GM19452 (cell line): ENCODE measurements at regions not wholly inside any gene's neighbourhood (a gene's known extent, or its start where the extent isn't known, plus 50 kb on each side); places are given as distances from the start of the nearest gene placed in this dataset.

Source experiments
- ATAC-seq: cut with Tn5 transposase; IDR thresholded peaks from one replicate; pipeline ENCODE4 v1.9.1; 2021; ENCODE audit not compliant: unreplicated experiment

DNA sequence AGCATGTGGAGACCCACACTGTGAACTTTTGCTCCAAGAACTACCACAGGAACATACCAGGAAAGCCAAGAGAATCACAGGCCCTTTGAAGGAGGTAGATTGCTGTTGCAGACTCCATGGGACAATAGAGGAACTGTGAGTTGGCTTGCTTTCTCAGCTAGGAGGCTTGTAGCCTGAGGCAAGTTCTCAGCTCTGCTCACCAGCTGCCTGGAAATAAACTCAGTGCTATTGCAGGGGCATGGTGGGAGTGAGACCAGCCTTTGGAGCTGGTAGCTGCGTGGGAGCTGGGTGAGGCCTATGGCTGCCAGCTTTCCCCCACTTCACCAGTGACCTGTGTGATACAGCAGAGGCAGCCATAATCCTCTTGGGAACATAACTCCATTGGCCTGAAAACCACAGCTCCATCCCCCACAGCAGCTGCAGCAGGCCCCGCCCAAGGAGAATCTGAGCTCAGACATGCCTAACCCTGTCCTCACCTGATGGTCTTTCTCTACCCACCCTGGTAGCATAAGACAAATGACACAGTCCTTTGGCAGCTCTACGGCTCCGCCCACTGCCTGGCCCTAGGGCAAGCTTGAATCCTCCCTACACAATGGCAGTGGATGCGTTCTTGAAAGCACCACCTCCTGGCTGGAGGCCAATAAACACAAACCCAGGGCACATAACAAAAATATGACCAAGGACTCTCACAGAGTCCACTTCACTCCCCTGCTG is 389.5 kb downstream of the KIF4B start:
- ATAC-seq, result no peak

DNA sequence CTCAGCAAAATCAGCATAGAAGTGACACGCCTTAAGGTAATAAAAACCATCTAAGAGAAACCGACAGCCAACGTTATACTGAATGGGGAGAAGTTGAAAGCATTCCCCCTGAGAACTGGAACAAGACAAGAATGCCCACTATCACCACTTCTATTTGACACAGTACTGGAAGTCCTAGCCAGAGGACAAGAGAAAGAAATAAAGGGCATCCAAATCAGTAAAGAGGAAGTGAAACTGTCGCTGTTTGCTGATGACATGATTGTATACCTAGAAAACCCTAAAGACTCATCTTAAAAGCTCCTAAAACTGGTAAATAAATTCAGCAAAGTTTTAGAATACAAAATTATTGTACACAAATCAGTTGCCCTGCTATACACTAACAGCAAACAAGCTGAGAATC is 393.3 kb downstream of the KIF4B start:
- no peak for ATAC-seq

DNA sequence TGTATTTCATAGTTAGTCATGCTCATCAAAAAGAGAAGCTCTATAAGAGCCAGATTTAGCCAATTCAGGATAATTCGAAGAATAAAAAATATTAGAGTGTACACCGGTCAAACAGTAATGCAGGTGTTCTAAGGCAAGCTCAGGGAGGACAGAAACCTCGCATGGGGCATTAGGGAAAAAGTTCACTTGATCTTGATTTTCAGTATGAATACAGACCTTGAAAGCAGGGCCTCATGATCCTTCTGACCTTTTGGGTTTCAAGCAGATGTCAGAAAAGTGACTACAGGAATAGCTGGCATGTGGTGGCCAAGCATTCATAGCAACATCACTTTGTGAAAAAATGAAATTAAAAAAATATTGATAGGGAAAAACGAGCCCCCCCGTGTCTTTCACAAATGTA is 394.9 kb downstream of the KIF4B start:
- no peak for ATAC-seq

DNA sequence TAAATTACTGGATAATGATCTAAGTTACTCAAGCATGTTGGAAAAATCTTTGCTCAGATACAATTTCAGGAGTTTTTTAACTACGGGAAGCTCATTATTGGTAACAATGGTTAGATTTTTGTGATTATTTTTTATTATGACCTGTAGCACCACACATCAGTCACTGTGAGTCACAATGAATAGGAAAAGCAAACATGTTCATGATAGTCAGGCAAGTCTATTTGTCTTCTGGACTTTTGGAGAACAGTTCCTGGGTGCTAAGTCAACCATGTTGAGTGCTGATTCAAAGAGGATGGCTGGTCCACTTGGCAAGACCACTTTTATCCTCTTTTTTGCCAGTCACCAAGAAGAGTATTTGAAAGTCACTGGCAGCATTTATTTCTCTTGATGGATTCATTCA is 403.2 kb downstream of the KIF4B start:
- ATAC-seq, result no peak

DNA sequence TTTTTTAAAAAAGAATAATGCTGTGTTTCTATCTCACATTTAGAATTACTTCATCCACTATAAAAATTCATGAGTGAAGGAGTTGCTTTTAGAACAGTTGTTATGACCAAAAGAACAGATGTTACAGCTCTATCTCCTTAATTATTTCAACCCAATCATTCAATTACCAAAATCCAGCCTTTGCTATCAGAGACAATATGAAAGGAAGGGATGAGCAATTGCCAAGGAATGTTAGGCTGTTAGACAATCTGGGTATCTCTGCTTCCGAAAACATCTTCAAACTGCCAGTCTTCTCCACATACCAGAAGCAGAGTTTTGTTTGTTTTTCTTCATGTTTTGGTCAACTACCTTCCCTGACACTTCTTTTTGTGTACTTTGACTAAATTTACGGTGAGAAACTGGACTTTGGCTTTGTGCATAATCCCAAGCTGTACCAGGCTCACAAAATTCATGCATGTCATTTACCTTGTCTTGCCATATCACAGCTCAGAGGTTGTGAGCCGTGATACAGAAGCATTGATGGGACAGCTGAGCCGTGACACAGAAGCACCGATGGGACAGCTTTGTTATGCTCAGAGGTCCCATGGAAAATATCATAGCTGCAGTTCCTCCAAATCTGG is 405.5 kb downstream of the KIF4B start:
- ATAC-seq, result no peak

DNA sequence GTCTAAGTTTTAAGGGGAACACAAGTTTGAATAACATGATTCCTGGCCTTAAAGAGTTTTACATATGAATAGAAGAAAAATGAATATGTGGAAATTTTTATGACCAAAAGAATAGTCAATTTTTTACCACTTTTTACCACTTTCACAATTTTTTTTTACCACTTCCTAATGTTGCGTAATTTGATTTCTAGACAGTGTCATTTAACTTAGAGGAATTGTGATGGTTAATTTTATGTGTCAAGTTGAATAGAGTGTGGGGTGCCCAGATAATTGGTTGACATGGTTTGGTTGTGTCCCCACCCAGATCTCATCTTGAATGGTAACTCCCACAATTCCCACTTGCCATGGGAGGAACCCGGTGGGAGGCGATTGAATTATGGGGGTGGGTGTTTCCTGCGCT is 416.6 kb downstream of the KIF4B start:
- no peak for ATAC-seq

DNA sequence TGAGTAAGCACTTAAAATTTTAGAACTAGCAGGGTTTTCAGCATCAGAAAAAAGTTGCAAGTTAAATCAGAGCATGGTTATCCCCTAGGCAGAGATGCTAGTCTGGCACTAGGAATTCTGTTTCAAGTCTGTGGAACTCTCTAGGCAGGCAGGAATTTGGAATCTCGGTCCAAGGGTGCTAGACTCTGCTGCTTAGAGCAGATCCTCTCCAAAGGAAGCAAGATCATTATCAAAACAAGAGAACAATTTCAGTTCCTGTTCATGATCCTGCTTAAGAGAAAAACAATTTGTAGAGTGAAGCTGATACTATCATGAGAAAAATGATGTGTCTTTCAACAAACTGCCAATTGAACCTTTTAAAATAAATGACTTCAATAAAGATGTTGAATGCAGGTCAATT is 420.7 kb downstream of the KIF4B start:
- no peak for ATAC-seq

DNA sequence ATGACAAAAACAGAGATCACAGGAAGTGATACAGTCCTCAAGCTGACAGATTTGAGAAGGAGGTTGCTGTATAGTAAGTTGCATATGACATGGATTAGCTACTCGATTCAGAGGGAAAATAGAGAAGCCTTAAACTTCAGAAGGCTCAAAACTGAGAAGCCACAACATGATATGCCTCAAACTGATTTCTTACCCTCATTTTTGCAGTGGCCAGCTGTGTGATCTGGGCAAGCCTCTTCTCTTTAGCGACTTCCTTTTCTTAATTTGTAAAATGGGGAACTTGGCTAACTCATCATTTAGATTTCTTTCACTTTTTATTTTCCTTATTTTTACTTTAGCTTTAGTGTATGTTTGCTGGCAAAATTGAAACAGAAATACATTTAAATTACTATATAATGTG is 421.1 kb downstream of the KIF4B start:
- no peak for ATAC-seq

DNA sequence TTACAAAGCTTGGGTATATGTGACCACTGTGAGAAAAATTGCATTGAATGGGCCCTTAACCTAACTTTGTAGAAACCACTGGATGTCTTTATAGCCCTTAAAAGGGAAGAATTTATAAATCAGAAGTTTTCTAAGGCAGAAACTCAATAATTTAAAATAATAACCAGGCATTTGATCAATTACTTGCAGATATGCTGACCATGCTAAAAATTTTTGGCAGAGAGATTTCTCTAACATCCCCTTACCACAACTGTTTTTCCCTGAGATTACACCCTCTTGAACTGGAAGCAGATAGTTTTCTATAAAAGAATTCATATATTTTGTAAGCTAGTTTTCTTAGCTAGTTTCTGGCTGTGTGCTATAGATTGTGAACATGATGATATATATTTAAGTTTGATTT is 428.3 kb downstream of the KIF4B start:
- ATAC-seq, result no peak

DNA sequence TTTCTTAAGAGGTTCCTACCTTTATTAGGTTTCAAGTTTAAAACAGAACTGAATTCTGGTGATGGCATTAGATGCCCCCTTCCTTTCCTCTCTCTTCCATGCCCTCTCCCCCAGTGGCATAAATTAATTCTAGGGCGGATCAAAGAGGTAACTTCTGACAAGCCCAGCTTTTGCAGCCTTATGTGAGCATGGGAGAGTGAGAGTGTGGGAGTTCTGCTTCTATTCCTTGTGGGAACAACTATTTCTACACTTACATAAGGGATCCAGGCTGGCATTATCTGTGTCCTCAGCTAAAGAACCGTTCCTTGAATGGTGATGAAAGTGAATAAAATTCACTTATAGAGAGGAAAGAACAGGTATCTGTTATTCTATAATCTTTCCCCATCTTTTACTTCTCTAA is 437.6 kb downstream of the KIF4B start:
- no peak for ATAC-seq

DNA sequence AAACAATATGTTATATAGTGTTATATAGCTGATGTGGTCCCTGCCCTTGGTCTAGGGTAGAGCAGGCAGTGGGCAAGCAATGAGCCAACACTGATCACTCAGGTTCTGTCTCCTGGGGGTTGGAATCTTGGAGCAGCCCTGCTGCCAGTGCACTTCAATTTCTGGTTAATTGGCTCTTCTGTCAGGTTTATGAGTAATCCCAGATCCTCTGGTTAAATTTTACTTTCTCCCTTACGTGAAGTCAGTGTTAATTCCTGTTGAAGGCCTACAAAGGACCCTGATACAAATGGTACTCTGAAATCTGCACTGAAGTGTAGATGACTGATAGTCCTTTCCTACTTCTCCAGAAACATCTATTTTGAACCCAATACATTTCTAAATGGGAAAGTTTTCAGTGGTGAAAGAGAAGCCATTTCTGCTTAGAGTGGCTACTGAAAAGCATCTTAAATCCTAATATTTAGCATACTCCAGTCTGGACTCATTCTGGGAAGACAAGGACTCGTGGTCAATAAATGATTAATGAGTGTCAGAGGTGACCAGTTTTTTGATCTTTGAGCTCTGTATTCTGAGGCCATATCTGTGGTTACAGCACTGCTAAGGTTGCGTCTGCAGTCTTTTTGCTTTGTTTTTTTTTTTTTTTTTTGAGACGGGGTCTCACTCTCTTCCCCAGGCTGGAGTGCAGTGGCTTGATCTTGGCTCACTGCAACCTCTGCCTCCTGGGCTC is 442.4 kb downstream of the KIF4B start:
- ATAC-seq, result no peak

DNA sequence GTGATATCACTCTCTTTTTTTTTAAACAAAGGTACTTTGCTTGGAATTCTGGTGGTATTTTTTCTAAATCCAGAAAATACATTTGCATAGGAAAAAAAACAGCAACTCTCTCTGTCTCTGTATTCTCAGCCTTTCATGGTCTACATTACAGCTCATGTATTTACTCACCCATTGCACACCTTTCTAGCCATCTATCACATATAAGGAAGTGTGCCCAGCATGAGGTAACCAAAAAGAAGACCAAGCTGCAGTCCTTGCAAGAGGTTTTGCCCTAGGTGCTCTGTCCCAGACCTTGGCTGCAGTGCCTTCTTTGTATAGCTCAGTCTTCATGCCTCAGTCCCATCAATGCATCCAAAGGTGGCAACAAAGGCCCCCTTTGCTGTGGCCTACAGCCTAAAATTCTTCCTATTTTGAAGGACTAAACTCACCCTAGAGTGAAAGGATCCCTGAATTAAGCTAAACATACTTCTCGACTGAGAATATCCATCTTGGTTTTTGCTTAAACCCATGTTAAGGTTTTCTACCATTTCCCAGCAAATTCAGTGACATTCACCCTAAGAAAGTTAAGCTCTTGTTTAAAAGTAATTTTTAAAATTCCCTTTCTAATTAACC is 446.4 kb downstream of the KIF4B start:
- ATAC-seq, result no peak

DNA sequence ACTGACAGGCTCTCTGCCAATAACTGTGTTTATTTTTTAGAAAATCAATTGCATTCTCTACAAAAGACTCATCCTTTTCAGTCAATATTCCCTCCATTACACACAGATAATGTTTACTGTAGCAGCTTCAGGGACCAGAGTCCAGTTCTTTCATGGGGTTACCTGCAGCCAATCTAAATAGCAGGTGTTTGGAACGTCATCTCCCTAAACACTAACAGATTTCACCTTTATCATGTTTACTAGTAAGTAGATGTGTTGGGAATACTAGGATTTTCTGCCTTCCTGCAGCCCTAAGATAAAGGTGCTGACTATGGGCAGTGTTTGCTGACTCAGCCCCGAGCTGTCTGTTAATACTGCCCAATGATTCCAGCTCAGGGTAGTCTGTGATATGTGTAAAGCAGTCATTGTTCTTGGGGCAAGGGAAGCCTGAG is 447.0 kb downstream of the KIF4B start:
- ATAC-seq, result no peak

DNA sequence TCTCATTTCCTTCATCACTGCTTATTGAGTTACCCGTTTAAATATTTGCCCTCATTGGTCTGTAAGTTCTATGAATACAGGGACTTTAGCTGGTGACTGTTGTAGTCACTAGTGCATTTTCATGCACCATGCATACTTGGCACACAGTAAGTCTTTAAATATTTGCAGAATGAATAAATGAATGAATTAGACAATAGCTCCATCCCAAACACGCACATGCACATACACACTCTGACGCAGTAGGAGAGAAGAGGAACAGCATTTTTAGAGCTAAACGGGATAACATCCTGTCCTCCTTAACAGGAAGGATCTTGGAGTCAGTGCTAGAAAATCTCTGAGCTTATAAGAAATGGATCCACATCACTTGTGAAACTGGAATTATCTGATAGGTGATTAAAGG is 447.7 kb downstream of the KIF4B start:
- no peak for ATAC-seq

DNA sequence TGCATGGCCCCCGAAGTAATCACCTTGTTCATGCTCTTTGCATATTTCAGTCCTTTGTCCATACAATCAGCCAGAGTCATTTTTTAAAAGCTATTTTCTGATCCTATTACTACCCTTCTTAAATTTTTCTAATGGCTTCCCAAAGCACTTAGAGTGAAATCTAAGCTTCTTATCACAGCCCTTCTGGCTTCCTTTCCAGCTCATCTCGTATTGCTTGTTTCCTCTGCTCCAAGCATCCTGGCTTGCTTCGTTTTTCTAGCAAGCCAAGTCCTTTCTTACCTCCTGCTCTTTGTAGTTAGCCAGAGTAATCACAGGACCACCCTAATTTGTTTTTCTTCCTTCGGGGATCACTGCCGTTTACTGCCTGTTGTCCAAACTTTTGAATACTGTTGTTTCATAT is 453.3 kb downstream of the KIF4B start:
- no peak for ATAC-seq

DNA sequence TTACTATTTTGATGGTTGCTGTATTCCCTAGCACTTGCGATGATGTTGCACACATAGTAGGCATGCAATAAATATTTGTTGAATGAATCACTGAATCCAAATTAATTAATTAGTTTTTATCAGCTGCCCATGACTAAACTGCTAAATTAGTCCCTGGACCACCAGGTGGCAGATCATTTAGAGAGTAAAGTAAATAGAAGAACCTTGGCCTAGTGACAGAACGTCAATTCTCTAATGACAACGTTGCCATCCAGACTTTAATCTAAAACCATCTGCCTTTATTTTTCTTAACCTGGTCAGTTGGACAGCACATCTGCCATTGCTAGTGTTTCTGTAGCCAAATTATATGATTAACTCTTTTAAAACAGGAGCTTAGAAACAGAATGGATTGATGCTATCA is 457.5 kb downstream of the KIF4B start:
- ATAC-seq, result no peak

DNA sequence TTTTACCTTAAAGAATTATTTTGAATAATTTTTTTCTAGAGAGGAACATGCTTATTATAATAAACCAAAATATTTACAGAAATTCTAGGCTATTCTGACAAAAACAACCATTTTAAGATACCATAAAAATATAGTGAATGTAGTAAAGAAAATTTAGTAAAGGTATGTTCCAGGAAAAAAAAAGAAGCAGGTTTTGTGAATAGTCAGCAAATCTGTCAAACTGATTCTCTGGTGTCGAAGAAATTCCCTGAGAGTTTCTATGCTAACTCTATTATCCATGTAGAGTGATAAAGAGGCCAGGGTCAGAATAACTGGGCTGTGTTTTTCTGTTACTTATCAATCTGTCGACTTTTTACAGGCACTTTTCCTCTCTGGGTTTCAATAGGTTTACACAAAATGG is 459.2 kb downstream of the KIF4B start:
- no peak for ATAC-seq

DNA sequence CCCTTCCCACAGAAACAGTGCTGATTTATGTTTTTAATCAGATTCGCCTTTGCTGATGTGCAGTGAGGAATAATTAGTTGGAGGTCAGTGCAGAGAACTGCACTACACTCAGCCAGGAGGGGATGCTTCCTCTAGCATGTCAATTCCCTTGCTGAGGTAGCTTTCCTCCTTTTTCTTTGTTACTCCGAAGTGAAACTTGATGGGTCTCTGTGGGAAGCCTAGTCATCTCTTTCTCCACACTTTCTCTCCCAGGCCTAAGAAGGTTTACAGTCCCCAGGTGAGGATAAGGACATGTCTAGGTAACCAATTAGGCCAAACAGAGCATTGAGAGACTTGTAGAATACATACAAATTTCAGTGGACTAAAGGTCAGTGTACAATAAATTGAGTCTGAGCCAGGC is 461.8 kb downstream of the KIF4B start:
- no peak for ATAC-seq

DNA sequence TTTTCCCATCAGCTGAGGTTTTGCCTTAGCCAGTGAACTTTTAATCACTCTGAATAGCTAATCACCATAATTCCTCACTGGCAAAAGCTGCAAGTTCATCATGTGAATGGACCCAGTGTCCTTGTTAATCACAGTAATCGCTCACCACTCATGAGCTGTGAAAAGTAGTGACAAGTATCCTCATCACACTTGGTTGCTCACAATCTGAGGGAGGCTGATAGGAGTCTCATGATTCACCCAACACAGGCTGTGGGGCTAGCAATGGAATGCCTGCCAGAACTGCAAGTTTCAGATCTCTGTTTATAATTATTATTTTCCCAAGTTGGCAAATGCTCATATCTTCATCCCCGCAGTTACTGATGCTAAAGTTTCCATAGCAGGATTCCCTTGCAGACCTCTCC is 467.2 kb downstream of the KIF4B start:
- ATAC-seq, result no peak

DNA sequence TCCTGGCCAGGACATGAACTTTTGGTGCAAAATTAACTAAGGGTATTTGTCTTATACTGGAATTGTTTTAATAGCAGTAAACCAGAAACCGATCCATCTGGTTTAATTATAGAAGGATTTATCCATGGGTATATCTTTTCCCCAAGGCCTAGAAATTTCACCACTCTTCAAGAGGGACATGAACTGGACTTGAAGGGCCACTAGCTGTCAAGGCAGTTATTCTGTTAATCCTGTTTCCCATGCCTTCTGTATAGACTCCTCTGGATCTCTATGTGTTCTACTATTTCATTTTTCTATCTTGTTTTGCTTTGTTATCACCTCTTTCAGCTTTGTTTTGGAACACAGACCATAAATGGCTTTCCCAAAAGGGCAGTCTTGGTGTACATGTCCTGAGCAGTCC is 467.6 kb downstream of the KIF4B start:
- no peak for ATAC-seq

DNA sequence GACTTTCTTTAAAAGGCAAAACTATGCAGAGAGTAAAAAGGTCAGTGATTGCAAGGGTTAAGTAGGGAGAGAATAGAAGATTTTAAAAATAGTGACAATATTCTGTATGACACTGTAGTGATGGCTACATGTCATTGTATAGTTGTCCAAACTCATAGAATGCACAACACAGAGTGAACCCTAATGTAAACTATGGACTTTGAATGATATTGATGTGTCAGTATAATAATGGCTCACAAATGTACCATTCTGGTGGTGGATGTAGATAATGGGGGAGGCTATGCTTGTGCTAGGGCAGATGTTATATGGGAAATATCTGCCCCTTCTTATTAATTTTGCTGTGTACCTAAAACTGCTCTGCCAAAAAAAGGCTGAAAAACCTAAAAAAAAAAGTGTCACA is 468.9 kb downstream of the KIF4B start:
- no peak for ATAC-seq

DNA sequence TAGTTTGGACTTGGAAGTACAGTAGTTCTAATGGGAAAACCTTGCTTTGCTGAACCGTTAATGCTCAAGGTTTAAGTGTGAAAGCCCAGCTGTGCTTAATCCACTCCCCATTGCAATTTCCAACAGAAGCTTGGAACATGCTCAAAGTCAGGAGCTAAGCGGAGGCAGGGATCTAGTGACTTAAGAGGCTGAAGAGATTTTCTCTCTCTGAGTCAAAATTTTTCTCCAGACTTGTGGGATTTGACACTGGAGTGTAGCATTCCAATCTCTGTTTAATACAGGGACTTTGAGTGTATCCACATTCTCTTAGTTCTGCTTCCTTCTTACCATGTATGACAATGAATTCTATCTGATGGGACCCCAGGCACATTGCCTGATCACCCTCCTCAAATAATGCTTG is 471.8 kb downstream of the KIF4B start:
- ATAC-seq, result no peak
